Endothelial cell of hepatic sinusoid (primary cell): ENCODE measurements at regions not wholly inside any gene's neighbourhood (a gene's known extent, or its start where the extent isn't known, plus 50 kb on each side); places are given as distances from the start of the nearest gene placed in this dataset.

Experiments used
- in situ Hi-C: cut with HindIII; loops from 2 replicates; pipeline ENCODE4 v1.10.0; 2017; ENCODE audit warnings: low sequenced_read_pairs

- in situ Hi-C loops = no loop called here
Measured at GRCh38 chr18:10056506-10056905, 142.7 kb downstream of the VAPA start.

GRCh38 chr18:10057401-10057893, 143.6 kb downstream of the VAPA start:
- in situ Hi-C loops = no loop called here

- in situ Hi-C loops = no loop called here
Measured at GRCh38 chr18:10057894-10058791, 144.3 kb downstream of the VAPA start.

GRCh38 chr18:10059610-10060468, 146.0 kb downstream of the VAPA start:
- in situ Hi-C loops = no loop called here

- in situ Hi-C loops = no loop called here
Measured at GRCh38 chr18:10060469-10060782, 146.6 kb downstream of the VAPA start.

GRCh38 chr18:10060841-10061240, 147.0 kb downstream of the VAPA start:
- in situ Hi-C loops = no loop called here

- in situ Hi-C loops = no loop called here
Measured at GRCh38 chr18:10061566-10062140, 147.8 kb downstream of the VAPA start.

- in situ Hi-C loops = no loop called here
Measured at GRCh38 chr18:10062302-10063300, 148.8 kb downstream of the VAPA start.

- in situ Hi-C loops = no loop called here
Measured at GRCh38 chr18:10063489-10063888, 149.7 kb downstream of the VAPA start.

GRCh38 chr18:10064267-10064666, 150.5 kb downstream of the VAPA start:
- in situ Hi-C loops = no loop called here

- in situ Hi-C loops = no loop called here
Measured at GRCh38 chr18:10065296-10065695, 151.5 kb downstream of the VAPA start.

- in situ Hi-C loops = no loop called here
Measured at GRCh38 chr18:10067670-10068659, 154.1 kb downstream of the VAPA start.

- in situ Hi-C loops = no loop called here
Measured at GRCh38 chr18:10068766-10069567, 155.2 kb downstream of the VAPA start.

GRCh38 chr18:10070561-10071000, 156.8 kb downstream of the VAPA start:
- in situ Hi-C loops = no loop called here

- in situ Hi-C loops = no loop called here
Measured at GRCh38 chr18:10072671-10073175, 158.9 kb downstream of the VAPA start.

- in situ Hi-C loops = no loop called here
Measured at GRCh38 chr18:10074110-10074509, 160.3 kb downstream of the VAPA start.

- in situ Hi-C loops = no loop called here
Measured at GRCh38 chr18:10074728-10075127, 160.9 kb downstream of the VAPA start.

- in situ Hi-C loops = no loop called here
Measured at GRCh38 chr18:10076502-10077030, 162.8 kb downstream of the VAPA start.
